Vagina (tissue), 2 donors: ENCODE measurements at regions not wholly inside any gene's neighbourhood (a gene's known extent, or its start where the extent isn't known, plus 50 kb on each side); places are given as distances from the start of the nearest gene placed in this dataset.
"Not testable (repeated sequence)": the region's sequence is repeated elsewhere in the genome, so short reads cannot be mapped to it uniquely, and the experiment has no call there.

Source experiments
- DNase-seq, 2 donors: peaks; one replicate each; pipeline ENCODE4 v3.0.0-alpha.2; 2017; ENCODE audit errors: extremely low spot score in 2 of 2
- H3K27ac ChIP-seq: fragments of 200-600 bp; sonication (generic); one replicate; pipeline ENCODE4 v1.5.1; 2019
- H3K27me3 ChIP-seq: fragments of 200-600 bp; sonication (generic); one replicate; pipeline ENCODE4 v1.5.1; 2019
- H3K36me3 ChIP-seq, 2 donors: fragments of 200-600 bp; sonication (generic); one replicate each; pipeline ENCODE4 v1.5.1; 2017 to 2019
- H3K4me1 ChIP-seq: fragments of 200-600 bp; sonication (generic); one replicate; pipeline ENCODE4 v1.5.1; 2019
- H3K4me3 ChIP-seq, 2 donors: fragments of 200-600 bp; sonication (generic); 1 replicate in 1 of 2; 2 replicates in 1 of 2; pipeline ENCODE4 v1.5.1; 2016 to 2019
- H3K9me3 ChIP-seq: fragments of 200-600 bp; sonication (generic); one replicate; pipeline ENCODE4 v1.5.1; 2019
- CTCF ChIP-seq, 3 experiments: fragments of 450-650 bp in 2 of 3; fragments of 200-600 bp in 1 of 3; sonication (generic) in 1 of 3; IDR thresholded peaks; one replicate each; pipeline ENCODE4 v1.5.1; 2017 to 2019; ENCODE audit warnings: antibody characterized with exemption in 3 of 3, mild to moderate bottlenecking in 2 of 3, moderate library complexity in 2 of 3
- POLR2A ChIP-seq, 2 donors: fragments of 450-650 bp; IDR thresholded peaks; one replicate each; pipeline ENCODE4 v1.6.1; 2017; ENCODE audit warnings: antibody characterized with exemption in 2 of 2, mild to moderate bottlenecking in 2 of 2, moderate library complexity in 2 of 2
- POLR2AphosphoS5 ChIP-seq, 2 donors: sonication (generic); formaldehyde crosslinking; IDR thresholded peaks; one replicate each; pipeline ENCODE4 v1.9.0; 2017; ENCODE audit warnings: antibody characterized with exemption in 2 of 2, mild to moderate bottlenecking in 2 of 2, low read depth in 1 of 2; ENCODE audit not compliant: insufficient read depth in 1 of 2
- intact Hi-C: fragments of 100-400 bp; cut with DNase I; formaldehyde crosslinking; loops from one replicate; pipeline ENCODE4 v1.15.1; 2023

- Histone ChIP-seq H3K4me3 (no peak overlapping the region), H3K9me3 (no peaks in the 10 kb centered on the region), H3K4me1 (no peaks in the 10 kb centered on the region), H3K27me3 (no peaks in the 10 kb centered on the region), H3K36me3 (no peaks in the 10 kb centered on the region), H3K27ac (no peak overlapping the region)
- DNase-seq = peak in 1 of 2 donors; percentile 60
- intact Hi-C loops = no loop called here
- TF ChIP-seq CTCF (IDR thresholded peaks at IDR 0.05) (no peak), POLR2AphosphoS5 (IDR thresholded peaks at IDR 0.05; ENCODE audit: insufficient read depth in 1 of 2, low read depth in 1 of 2) (no peak), POLR2A (IDR thresholded peaks at IDR 0.05) (no peak)
Measured at GRCh38 chr1:157315544-157315943, 177.3 kb upstream of the ETV3 start.

DNA sequence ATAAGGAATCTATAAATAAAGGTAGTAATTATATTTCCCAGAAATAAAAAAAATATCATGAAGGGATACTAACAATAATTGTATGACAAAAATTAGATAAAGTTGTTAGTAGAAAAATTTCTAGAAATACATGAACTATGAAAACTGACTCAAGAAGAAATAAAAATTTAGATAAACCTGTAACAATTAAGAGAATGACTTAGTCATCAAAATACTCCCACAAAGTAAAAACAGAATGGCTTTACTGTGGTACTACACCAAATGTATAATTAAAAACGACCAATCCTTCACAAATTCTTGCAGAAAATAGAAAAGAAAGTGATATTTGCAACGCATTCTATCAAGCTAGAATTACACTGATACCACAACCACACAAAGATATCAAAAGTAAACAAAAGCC is 176.2 kb upstream of the ETV3 start:
- Histone ChIP-seq H3K4me3 (no peak overlapping the region), H3K27ac (no peak overlapping the region), H3K4me1 (no peaks in the 10 kb centered on the region), H3K9me3 (no peaks in the 10 kb centered on the region), H3K27me3 (no peaks in the 10 kb centered on the region), H3K36me3 (no peaks in the 10 kb centered on the region)
- intact Hi-C loops = no loop called here
- TF ChIP-seq POLR2A (IDR thresholded peaks at IDR 0.05) (no peak), POLR2AphosphoS5 (IDR thresholded peaks at IDR 0.05; ENCODE audit: insufficient read depth in 1 of 2, low read depth in 1 of 2) (no peak), CTCF (IDR thresholded peaks at IDR 0.05) (no peak)
- DNase-seq = no peak

- peak in 1 of 2 donors; percentile 49 for DNase-seq
- Histone ChIP-seq H3K27ac (no peak overlapping the region), H3K27me3 (no peaks in the 10 kb centered on the region), H3K9me3 (no peaks in the 10 kb centered on the region), H3K36me3 (no peaks in the 10 kb centered on the region), H3K4me1 (no peaks in the 10 kb centered on the region), H3K4me3 (no peak overlapping the region)
- intact Hi-C loops = no loop called here
- TF ChIP-seq POLR2AphosphoS5 (IDR thresholded peaks at IDR 0.05; ENCODE audit: insufficient read depth in 1 of 2, low read depth in 1 of 2) (no peak), POLR2A (IDR thresholded peaks at IDR 0.05) (no peak), CTCF (IDR thresholded peaks at IDR 0.05) (no peak)
Measured at GRCh38 chr1:157313240-157313807, 175.1 kb upstream of the ETV3 start.

DNA sequence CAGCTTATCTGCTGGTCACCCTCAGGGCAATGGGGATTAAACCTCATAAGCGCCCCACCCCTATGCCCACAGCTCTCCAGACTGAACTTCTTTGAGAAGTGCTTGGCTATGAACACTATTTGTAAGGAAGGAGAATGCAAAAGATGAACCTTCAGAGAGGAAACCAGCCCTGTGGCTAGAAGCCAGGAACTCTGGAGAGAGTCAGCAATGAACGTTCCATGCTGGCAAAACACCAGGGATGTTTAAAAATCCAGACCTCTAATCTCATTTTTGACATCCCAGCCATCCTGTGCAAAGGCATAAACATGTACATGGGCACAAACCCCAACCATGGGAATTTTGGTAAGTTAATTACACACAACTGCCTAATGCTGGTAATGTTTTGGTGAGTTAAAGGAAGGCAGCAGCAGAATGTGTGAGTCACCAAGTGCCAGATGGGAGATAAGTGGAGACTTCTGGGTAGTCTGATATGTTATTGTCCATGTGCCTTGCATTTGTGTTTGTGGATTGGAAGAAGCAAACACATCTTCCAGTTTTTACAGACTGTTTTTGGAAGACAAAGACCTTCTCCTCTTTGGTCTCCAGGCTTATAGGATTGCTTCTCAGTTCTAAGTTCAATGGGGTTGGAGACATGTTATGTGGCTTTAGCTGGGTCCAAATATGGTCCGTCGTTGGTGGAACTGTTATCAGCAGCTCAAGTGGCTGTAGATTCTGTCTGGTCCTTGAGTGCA is 174.1 kb upstream of the ETV3 start:
- Histone ChIP-seq H3K36me3 (no peaks in the 10 kb centered on the region), H3K4me1 (no peaks in the 10 kb centered on the region), H3K9me3 (no peaks in the 10 kb centered on the region), H3K4me3 (no peak overlapping the region), H3K27ac (no peak overlapping the region), H3K27me3 (no peaks in the 10 kb centered on the region)
- TF ChIP-seq POLR2AphosphoS5 (IDR thresholded peaks at IDR 0.05; ENCODE audit: insufficient read depth in 1 of 2, low read depth in 1 of 2) (no peak), CTCF (IDR thresholded peaks at IDR 0.05) (no peak), POLR2A (IDR thresholded peaks at IDR 0.05) (no peak)
- intact Hi-C loops = no loop called here
- DNase-seq = peak in 1 of 2 donors; percentile 34

DNA sequence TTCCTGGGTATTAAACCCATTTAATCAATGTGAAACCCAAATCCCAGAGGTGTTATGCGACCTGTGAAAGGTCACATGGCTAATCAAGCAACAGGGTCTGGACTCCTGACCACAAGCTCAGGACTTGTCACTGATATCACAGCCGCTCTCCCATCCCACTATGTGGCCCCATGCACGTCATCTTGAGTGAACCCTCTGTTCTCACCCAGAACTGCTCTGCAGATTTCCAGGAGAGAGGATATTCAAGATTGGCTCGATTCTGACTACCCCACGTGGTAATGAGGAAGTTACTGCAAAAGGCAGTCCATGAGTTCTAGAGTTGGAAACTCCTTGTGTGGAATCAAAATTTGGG is 173.5 kb upstream of the ETV3 start:
- H3K27ac ChIP-seq = no peak overlapping the region
- H3K4me3 ChIP-seq = no peak overlapping the region
- TF ChIP-seq POLR2AphosphoS5 (IDR thresholded peaks at IDR 0.05; ENCODE audit: insufficient read depth in 1 of 2, low read depth in 1 of 2) = no peak
- no peak for TF ChIP-seq CTCF (IDR thresholded peaks at IDR 0.05)
- no peak for TF ChIP-seq POLR2A (IDR thresholded peaks at IDR 0.05)
- intact Hi-C loops = no loop called here
- no peaks in the 10 kb centered on the region for H3K4me1 ChIP-seq
- no peaks in the 10 kb centered on the region for H3K9me3 ChIP-seq
- peak in 1 of 2 donors; percentile 70 for DNase-seq
- no peaks in the 10 kb centered on the region for H3K27me3 ChIP-seq
- no peaks in the 10 kb centered on the region for H3K36me3 ChIP-seq

DNA sequence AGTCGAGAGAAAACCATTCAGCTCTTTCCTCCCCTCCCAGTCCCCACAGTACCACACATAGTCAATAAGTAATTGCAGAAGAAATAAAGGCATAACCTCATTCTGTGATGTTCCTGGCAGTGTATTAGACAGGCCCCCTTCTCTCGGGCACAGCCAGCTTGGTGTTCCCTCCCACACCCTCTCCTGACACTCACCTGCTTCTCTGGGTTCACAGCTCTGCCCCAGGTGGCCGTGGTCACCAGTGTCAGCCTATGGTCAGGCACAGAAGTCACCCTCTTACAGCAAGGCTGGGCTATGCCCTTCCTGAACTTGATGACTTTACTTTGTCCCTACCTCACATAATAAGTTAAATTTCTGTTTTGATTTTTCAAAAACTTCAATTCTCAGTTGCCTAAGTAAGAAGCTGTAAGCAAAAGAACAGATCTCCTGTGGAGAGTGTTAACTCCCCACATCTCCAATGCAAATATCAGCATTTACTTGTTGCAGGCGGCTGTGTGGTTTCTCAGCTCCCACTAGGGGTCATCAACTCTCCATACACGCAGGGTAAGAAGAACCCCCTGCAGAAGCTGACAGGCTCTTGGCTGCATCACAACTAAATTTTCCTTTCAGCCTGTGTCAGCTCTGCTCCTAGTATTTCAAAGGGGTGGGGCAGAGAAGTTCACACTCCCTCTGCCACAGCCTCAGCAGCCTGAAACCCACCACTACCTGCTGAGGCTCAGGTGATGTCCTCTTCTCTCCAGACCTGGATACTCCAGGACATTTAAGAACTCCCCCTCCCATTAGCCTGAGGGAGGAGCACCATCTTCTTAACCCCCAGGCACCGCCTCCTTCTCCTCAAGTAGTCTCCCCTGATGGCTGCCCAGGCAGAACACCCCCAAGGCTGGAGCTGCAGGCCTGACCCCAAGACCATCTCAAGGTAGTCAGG is 172.9 kb upstream of the ETV3 start:
- intact Hi-C loops, H3K36me3 ChIP-seq, H3K27me3 ChIP-seq, H3K4me3 ChIP-seq, H3K9me3 ChIP-seq, H3K27ac ChIP-seq, H3K4me1 ChIP-seq: not testable (repeated sequence)
- peak in 1 of 2 donors; percentile 69 for DNase-seq
